Small intestine (tissue), 7 donors: ENCODE measurements at regions not wholly inside any gene's neighbourhood (a gene's known extent, or its start where the extent isn't known, plus 50 kb on each side); places are given as distances from the start of the nearest gene placed in this dataset.
A peak's percentile ranks its signal among the peaks of the same experiment; 100 is the strongest.

Experiments used
- DNase-seq, 2 donors: peaks; one replicate each; pipeline versions ENCODE4 v3.0.0 to v3.0.0-alpha.2; 2013
- FAIRE-seq: peaks from 2 replicates; lab custom pipeline; 2012; peaks lifted over from hg19 to GRCh38; lab: Jason Lieb, UNC
- H3K27ac ChIP-seq, 3 donors: one replicate each; pipeline ENCODE4 v1.5.1; 2013; ENCODE audit warnings: low read length in 2 of 3, mild to moderate bottlenecking in 2 of 3, control low read depth in 1 of 3, inconsistent platforms in 1 of 3, low read depth in 1 of 3, moderate library complexity in 1 of 3
- H3K27me3 ChIP-seq, 3 donors: one replicate each; pipeline ENCODE4 v1.6.1; 2013; ENCODE audit warnings: low read length in 3 of 3, inconsistent platforms in 1 of 3; ENCODE audit not compliant: control insufficient read depth in 3 of 3, insufficient read depth in 3 of 3
- H3K36me3 ChIP-seq, 3 donors: one replicate each; pipeline ENCODE4 v1.6.1; 2013; ENCODE audit warnings: low read length in 3 of 3, inconsistent platforms in 1 of 3, low read depth in 1 of 3, mild to moderate bottlenecking in 1 of 3, moderate library complexity in 1 of 3; ENCODE audit not compliant: control insufficient read depth in 3 of 3, insufficient read depth in 2 of 3
- H3K4me1 ChIP-seq, 3 donors: one replicate each; pipeline ENCODE4 v1.6.1; 2013; ENCODE audit warnings: low read length in 2 of 3, inconsistent platforms in 1 of 3, low read depth in 1 of 3, mild to moderate bottlenecking in 1 of 3, moderate library complexity in 1 of 3; ENCODE audit not compliant: control insufficient read depth in 3 of 3, insufficient read depth in 2 of 3
- H3K4me3 ChIP-seq, 3 donors: one replicate each; pipeline ENCODE4 v1.5.1; 2013; ENCODE audit warnings: low read length in 3 of 3, control low read depth in 1 of 3, inconsistent platforms in 1 of 3, low read depth in 1 of 3, mild to moderate bottlenecking in 1 of 3, moderate library complexity in 1 of 3
- H3K9me3 ChIP-seq, 2 donors: one replicate each; pipeline ENCODE4 v1.6.1; 2013; ENCODE audit warnings: low read depth in 1 of 2, low read length in 1 of 2; ENCODE audit not compliant: control insufficient read depth in 2 of 2, insufficient read depth in 1 of 2
- WGBS, 3 donors: extraction: QIAGEN DNeasy Blood & Tissue Kit; methylation state at CpG; one replicate each; pipeline ENCODE4 v1.1.7; 2013; 5-methylcytosine and 5-hydroxymethylcytosine counted together
- donor health status: healthy with polysubstance abuse.
- donor health status: control.
- donor health status: control.
- donor health status: Bipolar disorder and iron deficiency.
- donor health status: healthy.

DNA sequence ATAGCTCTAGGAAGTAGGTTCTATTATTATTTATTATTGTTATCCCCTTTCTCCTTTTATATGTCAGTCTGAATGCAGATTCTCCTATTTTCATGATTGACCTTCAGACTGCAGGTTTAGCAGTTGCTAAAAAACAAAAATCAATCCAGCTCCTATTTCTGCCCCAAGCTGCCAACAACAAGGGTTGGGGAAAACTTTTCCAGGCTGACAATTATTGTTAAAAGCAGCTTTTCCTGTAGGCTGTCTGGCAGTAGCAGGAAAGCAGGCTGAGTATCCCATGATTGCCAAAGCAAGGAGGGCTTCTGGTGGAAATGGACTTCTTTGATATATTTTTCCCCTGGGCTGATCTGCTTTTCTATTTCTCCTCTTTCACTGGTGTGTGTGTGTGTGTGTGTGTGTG is 78.0 kb upstream of the CTLA4 start:
- Histone ChIP-seq H3K27me3 (no peaks in the 10 kb centered on the region), H3K4me1 (peaks cover 0 to 12% (median 0%) of the 10 kb centered on the region in 3 donors), H3K4me3 (no peak overlapping the region), H3K36me3 (no peaks in the 10 kb centered on the region), H3K27ac (no peak overlapping the region), H3K9me3 (no peaks in the 10 kb centered on the region)
- DNase-seq (no peak), FAIRE-seq (no peak)

DNA sequence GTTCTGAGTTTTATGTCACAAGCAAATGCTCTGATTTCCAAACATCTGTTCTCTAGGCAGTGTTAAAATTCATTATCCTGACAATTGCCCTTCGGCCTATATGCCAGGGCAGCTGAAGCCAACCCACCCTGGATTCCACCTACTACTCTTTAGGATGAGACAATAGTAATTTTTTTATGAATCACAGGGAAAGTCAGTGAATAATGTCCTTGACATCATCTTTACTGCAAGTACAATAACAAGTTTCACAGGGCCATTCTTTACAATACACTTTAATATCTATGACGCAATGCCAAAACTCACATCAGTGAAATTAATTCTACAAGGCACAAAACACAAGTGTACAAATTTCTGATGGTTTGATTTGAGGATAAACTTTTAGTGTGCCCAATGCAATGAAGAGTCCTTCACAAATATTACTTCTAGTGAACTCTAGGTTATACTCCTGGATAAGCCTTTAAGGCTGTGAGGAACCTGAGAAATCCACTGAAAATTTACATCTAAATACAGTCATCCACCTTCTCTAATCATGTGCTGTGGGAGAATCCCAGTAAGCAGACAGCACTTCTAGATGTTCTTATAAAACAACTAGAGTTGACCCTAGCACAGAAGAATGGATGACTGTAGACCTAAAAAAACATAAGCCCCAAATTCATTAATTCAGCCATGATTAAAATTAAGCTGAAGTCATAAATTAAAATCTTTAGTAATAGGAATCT is 77.3 kb upstream of the CTLA4 start:
- Histone ChIP-seq H3K36me3 (no peaks in the 10 kb centered on the region), H3K4me3 (no peak overlapping the region), H3K27me3 (no peaks in the 10 kb centered on the region), H3K4me1 (peaks cover 0 to 12% (median 0%) of the 10 kb centered on the region in 3 donors), H3K9me3 (no peaks in the 10 kb centered on the region), H3K27ac (peak overlapping the region in 1 of 3 donors; percentile 3)
- DNase-seq (peak in 1 of 2 donors; percentile 14), FAIRE-seq (no peak)
- 83 to 84% (median 84%) methylated on average over 2 of the region's 2 CpGs for WGBS, 3 donors

DNA sequence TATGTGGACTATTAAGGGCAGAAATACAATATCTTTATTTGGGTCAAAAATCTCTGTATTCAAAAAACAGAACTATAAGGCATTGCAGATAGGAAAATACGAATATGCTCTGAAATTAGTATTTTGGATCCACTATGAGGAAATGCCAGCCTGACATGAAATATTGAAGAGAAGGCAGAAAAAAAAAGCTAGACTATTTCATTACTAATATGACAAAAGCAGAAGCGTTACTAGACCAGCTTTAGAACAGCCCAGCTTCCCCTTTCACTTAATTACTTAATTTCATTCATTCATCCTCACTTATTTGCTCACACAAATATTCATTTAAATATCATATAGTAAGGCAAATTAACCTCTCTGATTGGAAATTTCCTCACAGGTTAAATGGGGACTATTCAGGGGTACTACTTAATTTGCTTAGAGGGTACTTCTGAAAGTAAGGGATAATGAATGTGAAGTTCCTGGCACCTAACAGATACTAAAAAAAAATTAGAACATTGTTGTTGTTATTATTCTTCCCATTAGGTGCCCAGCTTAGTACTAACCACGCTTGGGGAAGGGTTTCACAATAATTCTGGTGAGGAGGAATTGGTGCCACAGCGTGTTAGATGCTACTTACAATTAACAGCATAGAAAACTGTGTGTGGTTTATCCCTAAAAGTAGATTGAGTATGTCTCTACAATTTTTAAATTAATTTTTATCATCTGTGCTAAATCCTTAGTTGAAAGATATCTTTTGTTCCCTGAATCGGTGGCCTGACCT is 71.1 kb upstream of the CTLA4 start:
- WGBS, 3 donors = 81 to 88% (median 83%) methylated on average over 5 of the region's 5 CpGs
- H3K27me3 ChIP-seq = no peaks in the 10 kb centered on the region
- FAIRE-seq = no peak
- H3K4me1 ChIP-seq = no peaks in the 10 kb centered on the region
- H3K4me3 ChIP-seq = no peak overlapping the region
- DNase-seq = no peak
- no peaks in the 10 kb centered on the region for H3K36me3 ChIP-seq
- no peak overlapping the region for H3K27ac ChIP-seq
- H3K9me3 ChIP-seq = peaks cover 0 to 5% of the 10 kb centered on the region in 2 donors

DNA sequence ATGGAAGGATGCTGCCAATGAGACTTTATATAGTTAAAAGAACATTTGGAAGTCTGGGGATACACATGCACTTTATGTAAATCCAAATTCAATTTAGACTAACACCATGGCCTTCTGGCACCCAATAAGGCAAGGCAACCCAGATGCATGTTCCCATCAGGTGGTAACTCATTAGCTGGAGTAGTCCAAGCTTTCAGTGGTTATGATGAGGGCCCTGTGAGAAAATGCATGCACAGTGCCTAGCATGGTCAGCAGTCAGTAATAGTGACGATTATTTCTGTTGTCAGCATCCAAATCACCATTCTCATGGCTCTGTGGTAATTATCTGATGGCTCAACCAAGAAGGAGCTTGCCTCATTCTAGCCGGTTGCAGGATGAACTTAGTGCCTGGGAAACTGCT is 70.3 kb upstream of the CTLA4 start:
- WGBS, 3 donors = 87 to 96% (median 91%) methylated on average over 2 of the region's 2 CpGs
- H3K4me1 ChIP-seq = no peaks in the 10 kb centered on the region
- H3K36me3 ChIP-seq = no peaks in the 10 kb centered on the region
- peaks cover 0 to 5% of the 10 kb centered on the region in 2 donors for H3K9me3 ChIP-seq
- FAIRE-seq (no peak), DNase-seq (no peak)
- H3K27ac ChIP-seq = no peak overlapping the region
- H3K27me3 ChIP-seq = no peaks in the 10 kb centered on the region
- H3K4me3 ChIP-seq = no peak overlapping the region

DNA sequence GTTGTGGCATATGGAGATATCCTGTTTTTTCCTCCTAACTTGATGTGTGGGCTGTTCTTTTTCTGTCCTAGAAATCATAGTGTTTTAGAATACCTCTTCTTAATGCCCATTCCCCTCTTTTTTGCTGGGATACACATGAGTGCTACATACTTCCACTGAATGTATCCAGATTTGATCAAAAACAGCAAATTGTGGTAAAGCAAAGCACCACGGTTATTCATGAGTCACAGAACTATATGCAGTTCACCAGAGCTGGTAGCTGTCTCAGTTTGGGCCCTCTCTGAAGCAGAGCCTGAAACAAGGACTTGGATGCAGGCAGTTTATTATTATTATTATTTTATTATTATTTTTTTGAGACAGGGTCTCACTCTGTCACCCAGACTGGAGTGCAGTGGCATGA is 69.9 kb upstream of the CTLA4 start:
- 82 to 94% (median 83%) methylated on average over 1 of the region's 1 CpG for WGBS, 3 donors
- no peaks in the 10 kb centered on the region for H3K36me3 ChIP-seq
- H3K27me3 ChIP-seq = no peaks in the 10 kb centered on the region
- peaks cover 0 to 5% of the 10 kb centered on the region in 2 donors for H3K9me3 ChIP-seq
- H3K4me3 ChIP-seq = no peak overlapping the region
- DNase-seq (no peak), FAIRE-seq (no peak)
- no peak overlapping the region for H3K27ac ChIP-seq
- H3K4me1 ChIP-seq = no peaks in the 10 kb centered on the region

DNA sequence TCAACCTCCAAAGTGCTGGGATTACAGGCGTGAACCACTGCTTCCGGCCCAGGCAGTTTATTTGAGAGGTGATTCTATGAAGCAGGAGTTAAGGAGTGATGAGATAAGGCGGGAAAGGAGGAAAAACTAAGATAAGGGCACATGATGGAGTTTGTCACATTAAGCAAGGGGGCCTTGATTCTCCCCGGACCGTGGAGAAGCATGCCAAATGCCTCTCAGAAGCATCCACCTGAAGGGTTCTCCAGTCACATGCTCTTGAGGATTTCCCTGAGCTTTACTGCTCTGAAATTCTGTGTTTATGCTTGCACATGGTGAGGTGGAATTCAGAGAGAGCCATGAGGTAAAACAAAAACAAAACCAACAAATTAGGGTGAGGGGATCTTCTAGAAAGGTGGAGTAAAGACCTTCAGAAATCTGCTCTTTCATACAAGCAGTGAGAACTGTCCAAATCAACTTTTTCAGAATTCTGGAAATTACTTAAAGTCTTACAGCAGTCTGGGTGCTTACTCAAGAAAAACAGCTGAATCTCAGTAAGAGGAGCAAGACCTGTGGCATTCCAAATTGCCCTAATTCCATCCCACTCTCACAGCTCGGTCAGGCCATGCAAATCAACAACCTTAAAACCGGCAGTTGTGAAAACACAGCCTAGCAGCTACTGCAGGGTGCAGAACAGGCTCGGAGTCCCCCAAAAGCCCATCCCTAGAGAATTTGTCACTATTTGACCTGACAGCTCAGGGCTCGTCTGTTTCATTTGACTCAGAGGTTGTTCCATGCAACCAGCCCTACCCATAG is 69.1 kb upstream of the CTLA4 start:
- H3K27ac ChIP-seq = no peak overlapping the region
- 80 to 87% (median 86%) methylated on average over 9 of the region's 9 CpGs for WGBS, 3 donors
- no peaks in the 10 kb centered on the region for H3K4me1 ChIP-seq
- H3K36me3 ChIP-seq = no peaks in the 10 kb centered on the region
- no peak overlapping the region for H3K4me3 ChIP-seq
- FAIRE-seq (no peak), DNase-seq (no peak)
- no peaks in the 10 kb centered on the region for H3K27me3 ChIP-seq
- peaks cover 0 to 5% of the 10 kb centered on the region in 2 donors for H3K9me3 ChIP-seq

DNA sequence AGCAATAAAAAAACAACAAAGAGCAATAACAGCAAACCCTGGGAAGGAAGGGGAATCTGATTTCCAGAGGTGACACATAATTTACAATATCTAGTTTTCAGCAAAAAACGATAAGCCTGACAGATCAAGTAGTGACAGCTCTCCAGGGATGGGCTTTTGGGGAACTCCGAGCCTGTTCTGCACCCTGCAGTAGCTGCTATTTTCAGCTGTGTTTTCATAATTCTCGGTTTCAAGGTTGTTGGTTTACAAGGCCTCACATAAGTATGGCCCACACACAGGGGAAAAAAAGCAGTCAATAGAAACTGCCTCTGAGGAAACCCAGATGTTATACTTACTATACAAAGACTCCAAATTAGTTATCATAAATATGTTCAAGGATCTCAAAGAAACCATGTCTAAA is 67.7 kb upstream of the CTLA4 start:
- Histone ChIP-seq H3K27ac (peak overlapping the region in 1 of 3 donors; percentile 12), H3K36me3 (no peaks in the 10 kb centered on the region), H3K27me3 (no peaks in the 10 kb centered on the region), H3K9me3 (peaks cover 0 to 8% of the 10 kb centered on the region in 2 donors), H3K4me1 (no peaks in the 10 kb centered on the region), H3K4me3 (no peak overlapping the region)
- DNase-seq = no peak
- 59 to 81% (median 61%) methylated on average over 3 of the region's 3 CpGs for WGBS, 3 donors
- FAIRE-seq = no peak

DNA sequence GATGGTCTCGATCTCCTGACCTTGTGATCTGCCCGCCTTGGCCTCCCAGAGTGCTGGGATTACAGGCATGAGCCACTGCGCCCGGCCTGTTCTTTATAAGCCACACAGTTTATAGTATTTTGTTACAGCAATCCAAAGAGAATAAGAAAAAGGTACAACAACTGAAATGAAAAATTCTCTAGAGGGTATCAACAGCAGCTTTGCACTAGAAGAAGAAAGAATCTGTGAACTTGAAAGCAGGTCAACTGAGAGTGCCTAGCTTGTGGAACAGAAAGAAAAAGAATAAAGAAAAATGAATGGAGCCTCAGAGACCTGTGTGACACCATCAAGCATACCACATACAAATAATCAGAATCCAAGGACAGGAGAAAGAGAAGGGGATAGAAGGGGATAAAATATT is 66.8 kb upstream of the CTLA4 start:
- Histone ChIP-seq H3K27ac (no peak overlapping the region), H3K36me3 (no peaks in the 10 kb centered on the region), H3K4me1 (no peaks in the 10 kb centered on the region), H3K27me3 (no peaks in the 10 kb centered on the region), H3K9me3 (peaks cover 0 to 12% of the 10 kb centered on the region in 2 donors), H3K4me3 (no peak overlapping the region)
- no peak for FAIRE-seq
- 93 to 97% (median 94%) methylated on average over 4 of the region's 4 CpGs for WGBS, 3 donors
- no peak for DNase-seq
